ENCODE measurements at regions not wholly inside any gene's neighbourhood (a gene's known extent, or its start where the extent isn't known, plus 50 kb on each side); places are given as distances from the start of the nearest gene placed in this dataset.

- peaks cover 18% of the 10 kb centered on the region for H3K9me3 Mint-ChIP-seq
- no peak overlapping the region for H3K27ac Mint-ChIP-seq
- Histone ChIP-seq H3K4me3 (ENCODE audit: low read length) (no peak overlapping the region), H3K4me1 (ENCODE audit: control insufficient read depth, insufficient read depth, low read length) (peaks cover 5% of the 10 kb centered on the region), H3K9ac (ENCODE audit: extremely low read depth, low read length, poor library complexity, severe bottlenecking) (no peak overlapping the region), H3K9me3 (ENCODE audit: control insufficient read depth, low read length) (peaks cover 14% of the 10 kb centered on the region), H3K36me3 (ENCODE audit: control insufficient read depth, insufficient read depth, low read length) (no peaks in the 10 kb centered on the region), H3K27me3 (ENCODE audit: control insufficient read depth, insufficient read depth, low read length, poor library complexity, severe bottlenecking) (no peaks in the 10 kb centered on the region), H3K27ac (ENCODE audit: low read depth, low read length) (no peak overlapping the region)
- H3K36me3 Mint-ChIP-seq (ENCODE audit: low read depth): no peaks in the 10 kb centered on the region
- 100% methylated on average over 1 of the region's 1 CpG; no CpG with 5 or more reads in 1 of the 2 experiments for WGBS, 2 experiments (ENCODE audit: insufficient coverage in 1 of 2, insufficient read length in 1 of 2)
- no peak for DNase-seq
- peaks cover 14% of the 10 kb centered on the region for H3K27me3 Mint-ChIP-seq (ENCODE audit: insufficient read depth)
- no peak overlapping the region for H3K4me3 Mint-ChIP-seq
- H3K4me1 Mint-ChIP-seq: peaks cover 8% of the 10 kb centered on the region
- TF ChIP-seq CTCF (conservative IDR thresholded peaks at IDR 0.05): no peak
These were observed 478.0 kb upstream of the ACTBL2 start for GRCh38 chr5:57960569-57960968.

GRCh38 chr5:57956636-57957035, 474.0 kb upstream of the ACTBL2 start:
- 84 to 100% methylated on average over 2 to 3 of the region's 3 CpGs for WGBS, 2 experiments (ENCODE audit: insufficient coverage in 1 of 2, insufficient read length in 1 of 2)
- H3K27me3 ChIP-seq (ENCODE audit: control insufficient read depth, insufficient read depth, low read length, poor library complexity, severe bottlenecking): no peaks in the 10 kb centered on the region
- no peaks in the 10 kb centered on the region for H3K36me3 Mint-ChIP-seq (ENCODE audit: low read depth)
- no peaks in the 10 kb centered on the region for H3K36me3 ChIP-seq (ENCODE audit: control insufficient read depth, insufficient read depth, low read length)
- peaks cover 17% of the 10 kb centered on the region for H3K4me1 Mint-ChIP-seq
- peaks cover 5% of the 10 kb centered on the region for H3K4me1 ChIP-seq (ENCODE audit: control insufficient read depth, insufficient read depth, low read length)
- no peak overlapping the region for H3K27ac ChIP-seq (ENCODE audit: low read depth, low read length)
- no peak for TF ChIP-seq CTCF (conservative IDR thresholded peaks at IDR 0.05)
- H3K9ac ChIP-seq (ENCODE audit: extremely low read depth, low read length, poor library complexity, severe bottlenecking): no peak overlapping the region
- H3K9me3 ChIP-seq (ENCODE audit: control insufficient read depth, low read length): no peaks in the 10 kb centered on the region
- DNase-seq: no peak
- no peak overlapping the region for H3K27ac Mint-ChIP-seq
- H3K9me3 Mint-ChIP-seq: peaks cover 1% of the 10 kb centered on the region
- H3K27me3 Mint-ChIP-seq (ENCODE audit: insufficient read depth): peaks cover 14% of the 10 kb centered on the region
- H3K4me3 Mint-ChIP-seq: no peak overlapping the region
- H3K4me3 ChIP-seq (ENCODE audit: low read length): no peak overlapping the region

- H3K4me1 Mint-ChIP-seq: peaks cover 22% of the 10 kb centered on the region
- H3K27me3 ChIP-seq (ENCODE audit: control insufficient read depth, insufficient read depth, low read length, poor library complexity, severe bottlenecking): no peaks in the 10 kb centered on the region
- no peaks in the 10 kb centered on the region for H3K9me3 Mint-ChIP-seq
- H3K4me1 ChIP-seq (ENCODE audit: control insufficient read depth, insufficient read depth, low read length): peaks cover 5% of the 10 kb centered on the region
- H3K4me3 ChIP-seq (ENCODE audit: low read length): no peak overlapping the region
- H3K27ac Mint-ChIP-seq: no peak overlapping the region
- H3K9me3 ChIP-seq (ENCODE audit: control insufficient read depth, low read length): no peaks in the 10 kb centered on the region
- no peak overlapping the region for H3K4me3 Mint-ChIP-seq
- 0% methylated on average over 1 of the region's 1 CpG; no CpG with 5 or more reads in 1 of the 2 experiments for WGBS, 2 experiments (ENCODE audit: insufficient coverage in 1 of 2, insufficient read length in 1 of 2)
- no peak overlapping the region for H3K27ac ChIP-seq (ENCODE audit: low read depth, low read length)
- DNase-seq: no peak
- no peaks in the 10 kb centered on the region for H3K36me3 ChIP-seq (ENCODE audit: control insufficient read depth, insufficient read depth, low read length)
- H3K27me3 Mint-ChIP-seq (ENCODE audit: insufficient read depth): peaks cover 14% of the 10 kb centered on the region
- H3K36me3 Mint-ChIP-seq (ENCODE audit: low read depth): no peaks in the 10 kb centered on the region
- H3K9ac ChIP-seq (ENCODE audit: extremely low read depth, low read length, poor library complexity, severe bottlenecking): no peak overlapping the region
- TF ChIP-seq CTCF (conservative IDR thresholded peaks at IDR 0.05): no peak
These were observed 472.9 kb upstream of the ACTBL2 start for GRCh38 chr5:57955511-57955910.

Measured in endodermal cell (in vitro differentiated cells).